SK-N-SH treated with all-trans-retinoic acid at 6 μM for 48 hours (cell line): ENCODE measurements at regions not wholly inside any gene's neighbourhood (a gene's known extent, or its start where the extent isn't known, plus 50 kb on each side); places are given as distances from the start of the nearest gene placed in this dataset.

Experiments used
- CSDC2 ChIP-seq: fragments of 250-450 bp; sonication (Bioruptor Pico); IDR thresholded peaks from 2 replicates; pipeline ENCODE4 v1.5.0; 2020; ENCODE audit warnings: mild to moderate bottlenecking, moderate library complexity
- PPARA ChIP-seq: fragments of 250-450 bp; sonication (Bioruptor Pico); IDR thresholded peaks from 2 replicates; pipeline ENCODE4 v1.5.0; 2020; ENCODE audit warnings: mild to moderate bottlenecking, borderline replicate concordance
- RARB ChIP-seq: fragments of 250-450 bp; sonication (Bioruptor Pico); IDR thresholded peaks from 2 replicates; pipeline ENCODE4 v1.8.0; 2021; ENCODE audit warnings: mild to moderate bottlenecking, moderate library complexity
- TOX ChIP-seq: fragments of 250-450 bp; sonication (Bioruptor Pico); IDR thresholded peaks from 2 replicates; pipeline ENCODE4 v1.8.0; 2021; ENCODE audit warnings: mild to moderate bottlenecking, moderate library complexity, borderline replicate concordance
- ZFP30 ChIP-seq: fragments of 450-650 bp; formaldehyde crosslinking; IDR thresholded peaks from 2 replicates; pipeline ENCODE4 v1.5.0; 2022; ENCODE audit warnings: mild to moderate bottlenecking, moderate library complexity
- ZNF565 ChIP-seq: fragments of 450-650 bp; formaldehyde crosslinking; conservative IDR thresholded peaks from 2 replicates; pipeline ENCODE4 v1.5.0; 2020; ENCODE audit warnings: low read depth, mild to moderate bottlenecking, moderate library complexity
- ZNF8 ChIP-seq: fragments of 450-650 bp; formaldehyde crosslinking; IDR thresholded peaks from 2 replicates; pipeline ENCODE4 v1.5.0; 2020; ENCODE audit warnings: mild to moderate bottlenecking, moderate library complexity
- TF ChIP-seq, protein P1 (sequence below): fragments of 250-450 bp; sonication (Bioruptor Pico); IDR thresholded peaks from 2 replicates; pipeline ENCODE4 v1.5.1; 2021; ENCODE audit warnings: mild to moderate bottlenecking, moderate library complexity

DNA sequence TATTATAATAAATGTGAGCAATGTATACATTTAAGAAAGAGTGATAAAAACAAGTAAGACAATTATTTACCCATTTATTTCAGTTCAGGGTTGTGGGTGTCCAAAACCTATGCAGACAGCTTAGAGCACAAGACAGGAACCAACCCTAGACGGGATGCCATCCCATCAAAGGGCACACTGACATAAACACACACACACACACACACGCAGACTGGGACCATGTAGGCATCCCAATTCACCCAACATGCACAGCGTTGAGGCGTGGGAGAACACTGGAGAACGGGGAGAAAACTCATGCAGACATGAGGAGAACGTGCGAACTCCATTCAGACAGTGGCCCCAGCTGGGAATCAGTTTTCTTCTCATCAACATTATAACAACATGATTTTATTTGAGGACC, 274.7 kb downstream of the USP25 start:
- no peak for TF ChIP-seq ZFP30 (CRISPR knock-in tag)
- TF ChIP-seq, protein P1, sequence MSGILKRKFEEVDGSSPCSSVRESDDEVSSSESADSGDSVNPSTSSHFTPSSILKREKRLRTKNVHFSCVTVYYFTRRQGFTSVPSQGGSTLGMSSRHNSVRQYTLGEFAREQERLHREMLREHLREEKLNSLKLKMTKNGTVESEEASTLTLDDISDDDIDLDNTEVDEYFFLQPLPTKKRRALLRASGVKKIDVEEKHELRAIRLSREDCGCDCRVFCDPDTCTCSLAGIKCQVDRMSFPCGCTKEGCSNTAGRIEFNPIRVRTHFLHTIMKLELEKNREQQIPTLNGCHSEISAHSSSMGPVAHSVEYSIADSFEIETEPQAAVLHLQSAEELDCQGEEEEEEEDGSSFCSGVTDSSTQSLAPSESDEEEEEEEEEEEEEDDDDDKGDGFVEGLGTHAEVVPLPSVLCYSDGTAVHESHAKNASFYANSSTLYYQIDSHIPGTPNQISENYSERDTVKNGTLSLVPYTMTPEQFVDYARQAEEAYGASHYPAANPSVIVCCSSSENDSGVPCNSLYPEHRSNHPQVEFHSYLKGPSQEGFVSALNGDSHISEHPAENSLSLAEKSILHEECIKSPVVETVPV (CRISPR knock-in tag) = no peak
- TF ChIP-seq PPARA = no peak
- TF ChIP-seq ZNF8 (CRISPR knock-in tag) = no peak
- no peak for TF ChIP-seq ZNF565 (CRISPR knock-in tag)
- TF ChIP-seq TOX = no peak
- TF ChIP-seq CSDC2 (CRISPR knock-in tag) = no peak
- TF ChIP-seq RARB (CRISPR knock-in tag) = no peak
